Ascending aorta (tissue), 2 donors: ENCODE measurements at regions not wholly inside any gene's neighbourhood (a gene's known extent, or its start where the extent isn't known, plus 50 kb on each side); places are given as distances from the start of the nearest gene placed in this dataset.
"Not testable (repeated sequence)": the region's sequence is repeated elsewhere in the genome, so short reads cannot be mapped to it uniquely, and the experiment has no call there.

Experiments used
- DNase-seq, 2 donors: peaks; one replicate each; pipeline ENCODE4 v3.0.0-alpha.2; 2019; ENCODE audit warnings: low spot score in 2 of 2
- H3K27ac ChIP-seq, 2 donors: fragments of 200-600 bp; sonication (generic); one replicate each; pipeline ENCODE4 v1.5.1; 2016 to 2017; ENCODE audit warnings: mild to moderate bottlenecking in 1 of 2
- H3K27me3 ChIP-seq: fragments of 200-600 bp; sonication (generic); one replicate; pipeline ENCODE4 v1.5.1; 2017
- H3K36me3 ChIP-seq, 2 donors: fragments of 200-600 bp; sonication (generic); one replicate each; pipeline ENCODE4 v1.5.1; 2016
- H3K4me1 ChIP-seq, 2 donors: fragments of 200-600 bp; sonication (generic); one replicate each; pipeline ENCODE4 v1.5.1; 2016 to 2017; ENCODE audit warnings: mild to moderate bottlenecking in 1 of 2
- H3K4me3 ChIP-seq, 2 donors: fragments of 200-600 bp; sonication (generic); one replicate each; pipeline ENCODE4 v1.5.1; 2016 to 2017; ENCODE audit warnings: mild to moderate bottlenecking in 1 of 2
- H3K9me3 ChIP-seq, 2 donors: fragments of 200-600 bp; sonication (generic); one replicate each; pipeline ENCODE4 v1.5.1; 2016
- intact Hi-C: fragments of 100-400 bp; cut with DNase I; formaldehyde crosslinking; loops from one replicate; pipeline ENCODE4 v1.15.1; 2023
- TF ChIP-seq, protein P1 (sequence below), 3 experiments: fragments of 200-600 bp in 2 of 3; fragments of 450-650 bp in 1 of 3; sonication (generic) in 2 of 3; IDR thresholded peaks; one replicate each; pipeline ENCODE4 v1.5.1; 2016 to 2019; ENCODE audit warnings: antibody characterized with exemption in 3 of 3, mild to moderate bottlenecking in 1 of 3, moderate library complexity in 1 of 3

DNA sequence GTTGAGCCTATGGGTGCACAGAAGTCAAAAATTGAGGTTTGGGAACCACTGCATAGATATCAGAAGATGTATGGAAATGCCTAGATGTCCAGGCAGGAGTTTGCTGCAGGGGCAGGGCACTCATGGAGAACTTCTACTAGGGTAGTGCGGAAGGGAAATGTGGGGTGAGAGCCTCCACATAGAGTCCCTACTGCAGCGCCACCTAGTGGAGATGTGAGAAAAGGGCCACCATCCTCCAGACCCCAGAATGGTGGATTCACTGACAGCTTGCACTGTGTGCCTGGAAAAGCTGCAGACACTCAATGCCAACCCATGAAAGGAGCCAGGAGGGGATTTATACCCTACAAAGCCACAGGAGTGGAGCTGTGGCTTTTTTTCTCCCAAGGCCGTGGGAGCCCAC is 133.7 kb downstream of the DEFB131A start:
- DNase-seq, H3K4me1 ChIP-seq, H3K36me3 ChIP-seq, intact Hi-C loops, H3K27me3 ChIP-seq, H3K27ac ChIP-seq, H3K4me3 ChIP-seq: not testable (repeated sequence)
- H3K9me3 ChIP-seq, result peaks cover 0 to 20% of the 10 kb centered on the region in 2 donors

DNA sequence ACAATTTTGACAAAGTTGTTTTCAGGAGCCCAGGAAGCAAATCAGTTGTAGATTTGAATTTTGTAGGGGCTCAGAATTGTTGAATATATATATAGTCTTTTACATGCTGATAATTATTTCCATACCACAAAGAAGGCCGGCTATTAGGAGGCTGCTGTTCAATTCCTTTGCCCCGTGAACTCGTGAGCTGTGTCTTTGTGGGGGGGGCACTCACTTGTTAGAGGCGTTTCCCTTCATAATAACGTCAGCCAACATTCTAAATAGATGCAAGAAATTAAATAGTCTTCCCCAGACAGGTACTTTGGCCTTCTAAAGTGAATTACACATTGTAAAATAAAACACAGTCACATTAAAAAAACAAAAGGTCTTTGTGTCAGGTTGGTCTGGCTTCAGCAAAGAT is 138.7 kb downstream of the DEFB131A start:
- H3K36me3 ChIP-seq, DNase-seq, H3K9me3 ChIP-seq, intact Hi-C loops, H3K27me3 ChIP-seq, H3K4me1 ChIP-seq, H3K27ac ChIP-seq, H3K4me3 ChIP-seq: not testable (repeated sequence)

DNA sequence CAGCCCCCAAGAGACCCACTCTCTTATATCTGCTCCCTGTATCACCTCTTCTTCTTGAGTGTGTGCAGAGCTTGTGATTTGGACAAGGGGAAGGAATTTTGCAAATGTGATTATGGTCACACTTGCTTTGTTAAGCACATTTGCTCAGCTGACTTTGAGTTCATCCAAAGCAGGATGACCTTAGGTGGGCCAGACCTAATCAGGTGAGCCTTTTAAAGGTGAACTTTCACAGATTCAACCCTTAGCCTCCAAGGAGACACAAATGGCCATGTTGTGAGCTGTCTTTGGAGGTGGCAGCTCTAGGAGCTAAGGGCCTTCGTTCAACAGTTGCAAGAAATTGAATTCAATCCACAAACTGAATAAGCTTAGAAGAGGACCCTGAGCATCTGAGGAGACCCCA is 147.8 kb downstream of the DEFB131A start:
- Histone ChIP-seq H3K9me3 (no peaks in the 10 kb centered on the region), H3K4me3 (no peak overlapping the region), H3K27me3 (no peaks in the 10 kb centered on the region), H3K27ac (no peak overlapping the region), H3K4me1 (no peaks in the 10 kb centered on the region), H3K36me3 (no peaks in the 10 kb centered on the region)
- TF ChIP-seq, protein P1, sequence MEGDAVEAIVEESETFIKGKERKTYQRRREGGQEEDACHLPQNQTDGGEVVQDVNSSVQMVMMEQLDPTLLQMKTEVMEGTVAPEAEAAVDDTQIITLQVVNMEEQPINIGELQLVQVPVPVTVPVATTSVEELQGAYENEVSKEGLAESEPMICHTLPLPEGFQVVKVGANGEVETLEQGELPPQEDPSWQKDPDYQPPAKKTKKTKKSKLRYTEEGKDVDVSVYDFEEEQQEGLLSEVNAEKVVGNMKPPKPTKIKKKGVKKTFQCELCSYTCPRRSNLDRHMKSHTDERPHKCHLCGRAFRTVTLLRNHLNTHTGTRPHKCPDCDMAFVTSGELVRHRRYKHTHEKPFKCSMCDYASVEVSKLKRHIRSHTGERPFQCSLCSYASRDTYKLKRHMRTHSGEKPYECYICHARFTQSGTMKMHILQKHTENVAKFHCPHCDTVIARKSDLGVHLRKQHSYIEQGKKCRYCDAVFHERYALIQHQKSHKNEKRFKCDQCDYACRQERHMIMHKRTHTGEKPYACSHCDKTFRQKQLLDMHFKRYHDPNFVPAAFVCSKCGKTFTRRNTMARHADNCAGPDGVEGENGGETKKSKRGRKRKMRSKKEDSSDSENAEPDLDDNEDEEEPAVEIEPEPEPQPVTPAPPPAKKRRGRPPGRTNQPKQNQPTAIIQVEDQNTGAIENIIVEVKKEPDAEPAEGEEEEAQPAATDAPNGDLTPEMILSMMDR (IDR thresholded peaks at IDR 0.05), result no peak
- DNase-seq, result no peak
- intact Hi-C loops, result no loop called here

DNA sequence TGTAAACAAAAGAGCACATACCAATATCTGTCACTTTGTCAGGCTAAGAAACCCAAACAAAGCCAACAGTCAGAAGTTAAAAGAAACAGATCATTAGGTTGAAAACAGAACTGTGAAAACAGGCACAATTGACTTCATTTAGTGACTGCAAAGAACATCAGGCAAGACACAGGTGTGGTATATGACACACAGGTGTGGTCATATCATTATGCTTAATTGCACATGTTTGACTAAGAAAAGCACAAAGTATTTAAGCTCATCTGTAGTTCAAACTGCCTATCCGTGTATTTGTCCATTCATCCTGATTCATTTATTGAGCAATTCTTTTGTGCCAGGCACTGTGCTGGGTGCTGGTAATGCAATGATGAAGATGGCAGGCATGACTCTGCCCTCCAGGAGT is 150.7 kb downstream of the DEFB131A start:
- Histone ChIP-seq H3K36me3 (no peaks in the 10 kb centered on the region), H3K9me3 (no peaks in the 10 kb centered on the region), H3K4me3 (no peak overlapping the region), H3K27me3 (no peaks in the 10 kb centered on the region), H3K4me1 (no peaks in the 10 kb centered on the region), H3K27ac (no peak overlapping the region)
- TF ChIP-seq, protein P1 (IDR thresholded peaks at IDR 0.05), result no peak
- intact Hi-C loops, result no loop called here
- no peak for DNase-seq

DNA sequence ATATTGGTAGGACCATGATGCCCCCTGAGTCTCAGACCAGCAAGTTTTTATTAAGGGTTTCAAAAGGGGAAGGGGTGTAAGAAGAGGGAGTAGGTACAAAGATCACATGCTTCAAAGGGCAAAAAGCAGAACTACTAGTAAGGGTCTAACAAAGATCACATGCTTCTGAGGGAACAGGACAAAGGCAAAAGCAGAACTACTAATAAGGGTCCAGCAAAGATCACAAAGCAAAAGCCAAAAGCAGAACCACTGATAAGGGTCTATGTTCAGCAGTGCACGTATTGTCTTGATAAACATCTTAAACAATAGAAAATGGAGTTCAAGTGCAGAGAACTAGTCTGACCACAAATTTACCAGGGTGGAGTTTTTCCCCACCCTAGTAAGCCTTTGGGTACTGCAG is 151.3 kb downstream of the DEFB131A start:
- H3K9me3 ChIP-seq, H3K4me1 ChIP-seq, H3K4me3 ChIP-seq, intact Hi-C loops, H3K27me3 ChIP-seq, H3K27ac ChIP-seq, H3K36me3 ChIP-seq, DNase-seq: not testable (repeated sequence)

DNA sequence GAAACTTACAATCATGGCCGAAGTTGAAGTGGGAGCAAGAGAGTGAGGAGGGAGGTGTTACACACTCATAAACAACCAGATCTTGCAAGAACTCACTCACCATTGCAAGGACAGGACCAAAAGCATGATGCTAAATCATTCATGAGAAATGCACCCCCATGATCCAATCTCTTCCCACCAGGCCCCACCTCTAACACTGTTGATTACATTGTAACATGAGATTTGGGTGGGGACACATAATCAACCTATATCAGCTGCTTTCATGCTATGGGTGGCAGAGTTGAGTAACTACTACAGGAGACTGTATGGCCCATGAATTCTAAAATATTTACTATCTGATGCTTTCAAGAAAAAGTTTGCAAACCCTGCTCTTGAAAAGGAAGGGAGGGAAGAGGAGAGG is 155.1 kb downstream of the DEFB131A start:
- H3K4me1 ChIP-seq, result no peaks in the 10 kb centered on the region
- no peaks in the 10 kb centered on the region for H3K36me3 ChIP-seq
- intact Hi-C loops, result no loop called here
- H3K27me3 ChIP-seq, result no peaks in the 10 kb centered on the region
- TF ChIP-seq, protein P1 (IDR thresholded peaks at IDR 0.05), result no peak
- DNase-seq, result no peak
- H3K9me3 ChIP-seq, result no peaks in the 10 kb centered on the region
- H3K27ac ChIP-seq, result no peak overlapping the region
- no peak overlapping the region for H3K4me3 ChIP-seq

DNA sequence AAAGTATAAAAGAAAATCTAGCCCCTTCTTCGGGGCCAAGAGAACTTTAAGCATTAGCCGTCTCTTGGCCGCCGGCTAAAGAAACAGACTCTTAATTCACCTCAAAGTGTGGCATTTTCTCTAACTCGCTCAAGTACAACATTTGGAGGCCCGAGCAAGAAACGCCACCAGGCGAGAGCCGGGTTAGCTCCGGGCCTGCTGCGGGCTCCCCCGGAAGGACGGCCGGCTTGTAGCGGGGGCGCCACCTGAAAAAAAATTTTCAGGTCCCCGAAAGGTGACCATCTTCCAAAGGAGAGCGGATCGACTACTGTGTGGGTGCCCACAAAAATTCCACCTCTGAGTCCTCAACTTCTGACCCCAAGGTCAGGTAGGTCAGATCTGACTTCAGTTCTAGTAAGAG is 156.0 kb downstream of the DEFB131A start:
- Histone ChIP-seq H3K4me3 (no peak overlapping the region), H3K4me1 (no peaks in the 10 kb centered on the region), H3K36me3 (no peaks in the 10 kb centered on the region), H3K27ac (no peak overlapping the region), H3K27me3 (no peaks in the 10 kb centered on the region), H3K9me3 (no peaks in the 10 kb centered on the region)
- DNase-seq, result no peak
- intact Hi-C loops, result no loop called here
- TF ChIP-seq, protein P1 (IDR thresholded peaks at IDR 0.05), result no peak
